ENCODE measurements at regions not wholly inside any gene's neighbourhood (a gene's known extent, or its start where the extent isn't known, plus 50 kb on each side); places are given as distances from the start of the nearest gene placed in this dataset.

DNA sequence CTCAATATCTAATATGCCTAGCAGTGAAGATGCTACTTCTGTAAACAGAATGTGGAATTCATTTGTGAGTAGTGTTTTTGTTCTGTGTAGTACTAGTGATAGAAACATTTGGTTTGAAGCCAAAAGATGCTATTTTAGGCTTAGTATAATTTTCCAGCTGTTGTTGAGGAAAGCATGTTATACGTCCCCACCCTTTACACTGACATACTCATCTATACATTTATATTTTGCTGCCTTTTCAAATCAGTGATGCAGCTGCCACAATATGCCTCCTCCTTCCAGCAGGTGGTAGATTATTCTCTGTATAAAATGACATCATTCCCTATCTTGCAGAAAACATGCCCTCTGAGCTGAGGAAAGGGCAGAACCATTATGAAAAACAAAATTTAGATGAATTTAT is 1217.6 kb upstream of the GJE1 start:
- no peak overlapping the region for H3K4me3 ChIP-seq (ENCODE audit: insufficient read length, low read depth)
- H3K27me3 ChIP-seq (ENCODE audit: insufficient read depth, insufficient read length), result no peaks in the 10 kb centered on the region
- DNase-seq (ENCODE audit: low read depth, low spot score), result no peak
- no peaks in the 10 kb centered on the region for H3K4me1 ChIP-seq (ENCODE audit: insufficient read depth, insufficient read length)
- no peak overlapping the region for H3K9ac ChIP-seq (ENCODE audit: insufficient read length, low read depth)
- no peaks in the 10 kb centered on the region for H3K9me3 ChIP-seq (ENCODE audit: insufficient read depth, low read length)
- no peaks in the 10 kb centered on the region for H3K36me3 ChIP-seq (ENCODE audit: insufficient read depth, insufficient read length, low read length)
- TF ChIP-seq ZNF274 (IDR thresholded peaks at IDR 0.05; ENCODE audit: low read depth, low read length) (no peak), SUZ12 (IDR thresholded peaks at IDR 0.05; ENCODE audit: extremely low read depth, insufficient read depth, insufficient read length) (no peak), YY1 (IDR thresholded peaks at IDR 0.05; ENCODE audit: insufficient read depth, insufficient read length) (no peak)

DNA sequence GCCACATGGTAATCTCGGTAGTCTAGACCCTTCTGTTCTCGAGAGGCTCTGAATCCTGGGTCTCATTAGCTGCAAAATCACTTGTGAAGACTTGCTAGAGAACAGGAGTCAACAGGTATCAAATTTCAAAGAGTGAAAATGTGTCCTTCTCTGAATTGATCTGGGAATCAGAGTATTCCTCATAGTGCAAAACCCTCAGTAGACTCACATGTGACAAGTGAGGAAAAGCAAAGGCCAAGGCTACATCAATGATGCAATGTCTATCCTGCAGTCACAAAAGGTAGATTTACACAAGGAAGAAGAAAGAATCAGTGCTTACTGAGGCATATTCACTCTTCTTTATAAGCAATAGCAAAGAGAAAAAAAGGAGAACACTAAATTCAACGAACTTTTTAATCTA is 1220.0 kb upstream of the GJE1 start:
- TF ChIP-seq YY1 (IDR thresholded peaks at IDR 0.05; ENCODE audit: insufficient read depth, insufficient read length), result no peak
- Histone ChIP-seq H3K9ac (ENCODE audit: insufficient read length, low read depth) (no peak overlapping the region), H3K27me3 (ENCODE audit: insufficient read depth, insufficient read length) (no peaks in the 10 kb centered on the region), H3K4me3 (ENCODE audit: insufficient read length, low read depth) (no peak overlapping the region), H3K9me3 (ENCODE audit: insufficient read depth, low read length) (no peaks in the 10 kb centered on the region), H3K36me3 (ENCODE audit: insufficient read depth, insufficient read length, low read length) (no peaks in the 10 kb centered on the region), H3K4me1 (ENCODE audit: insufficient read depth, insufficient read length) (no peaks in the 10 kb centered on the region)
- no peak for DNase-seq (ENCODE audit: low read depth, low spot score)

DNA sequence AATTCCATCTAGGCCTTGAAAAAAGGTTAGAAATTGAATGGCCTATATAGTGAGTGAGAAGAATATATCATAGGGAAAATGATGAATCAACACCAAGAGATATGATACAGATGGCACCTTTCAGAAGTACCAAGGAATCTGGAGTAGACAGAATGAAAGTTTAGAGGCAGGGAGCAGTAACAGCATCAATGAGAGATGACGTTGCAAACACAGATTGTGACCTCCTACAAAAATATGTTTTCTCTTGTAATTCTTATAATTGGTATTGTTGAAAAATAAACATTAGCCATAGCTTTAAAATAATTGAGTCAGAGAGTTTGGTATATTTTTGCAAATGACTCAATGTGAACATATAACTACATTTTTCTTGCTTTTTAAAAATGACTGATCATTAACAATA is 1223.1 kb upstream of the GJE1 start:
- Histone ChIP-seq H3K9me3 (ENCODE audit: insufficient read depth, low read length) (0 out of 2 replicates have a peak, but pooled peaks cover 5% of the 10 kb centered on the region), H3K9ac (ENCODE audit: insufficient read length, low read depth) (no peak overlapping the region), H3K4me3 (ENCODE audit: insufficient read length, low read depth) (no peak overlapping the region), H3K36me3 (ENCODE audit: insufficient read depth, insufficient read length, low read length) (no peaks in the 10 kb centered on the region), H3K27me3 (ENCODE audit: insufficient read depth, insufficient read length) (no peaks in the 10 kb centered on the region), H3K4me1 (ENCODE audit: insufficient read depth, insufficient read length) (no peaks in the 10 kb centered on the region)
- TF ChIP-seq SUZ12 (IDR thresholded peaks at IDR 0.05; ENCODE audit: extremely low read depth, insufficient read depth, insufficient read length), result no peak
- no peak for TF ChIP-seq ZNF274 (IDR thresholded peaks at IDR 0.05; ENCODE audit: low read depth, low read length)
- no peak for TF ChIP-seq YY1 (IDR thresholded peaks at IDR 0.05; ENCODE audit: insufficient read depth, insufficient read length)
- DNase-seq (ENCODE audit: low read depth, low spot score), result no peak

DNA sequence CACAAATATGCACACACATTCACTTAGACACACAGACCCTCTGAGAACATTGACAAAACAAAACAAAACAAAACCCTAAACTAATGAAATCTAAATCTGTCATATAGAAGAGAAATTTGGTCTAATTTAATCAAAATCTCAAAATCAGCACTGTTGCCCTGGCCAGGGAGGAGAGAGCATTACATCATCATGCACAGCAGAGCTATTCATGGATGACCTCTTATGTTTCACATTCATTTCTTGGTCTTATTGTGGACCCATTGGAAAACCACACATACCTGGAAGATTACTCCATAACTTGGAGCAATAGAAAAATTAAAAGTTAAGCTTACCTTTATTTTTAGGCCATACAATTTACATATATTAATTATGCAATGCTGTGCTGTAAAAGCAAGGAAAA is 1223.6 kb upstream of the GJE1 start:
- DNase-seq (ENCODE audit: low read depth, low spot score), result no peak
- no peak for TF ChIP-seq ZNF274 (IDR thresholded peaks at IDR 0.05; ENCODE audit: low read depth, low read length)
- no peak for TF ChIP-seq YY1 (IDR thresholded peaks at IDR 0.05; ENCODE audit: insufficient read depth, insufficient read length)
- no peak for TF ChIP-seq SUZ12 (IDR thresholded peaks at IDR 0.05; ENCODE audit: extremely low read depth, insufficient read depth, insufficient read length)
- H3K9ac ChIP-seq (ENCODE audit: insufficient read length, low read depth), result no peak overlapping the region
- H3K27me3 ChIP-seq (ENCODE audit: insufficient read depth, insufficient read length), result no peaks in the 10 kb centered on the region
- H3K36me3 ChIP-seq (ENCODE audit: insufficient read depth, insufficient read length, low read length), result no peaks in the 10 kb centered on the region
- 0 out of 2 replicates have a peak, but pooled peaks cover 5% of the 10 kb centered on the region for H3K9me3 ChIP-seq (ENCODE audit: insufficient read depth, low read length)
- H3K4me1 ChIP-seq (ENCODE audit: insufficient read depth, insufficient read length), result no peaks in the 10 kb centered on the region
- H3K4me3 ChIP-seq (ENCODE audit: insufficient read length, low read depth), result no peak overlapping the region

DNA sequence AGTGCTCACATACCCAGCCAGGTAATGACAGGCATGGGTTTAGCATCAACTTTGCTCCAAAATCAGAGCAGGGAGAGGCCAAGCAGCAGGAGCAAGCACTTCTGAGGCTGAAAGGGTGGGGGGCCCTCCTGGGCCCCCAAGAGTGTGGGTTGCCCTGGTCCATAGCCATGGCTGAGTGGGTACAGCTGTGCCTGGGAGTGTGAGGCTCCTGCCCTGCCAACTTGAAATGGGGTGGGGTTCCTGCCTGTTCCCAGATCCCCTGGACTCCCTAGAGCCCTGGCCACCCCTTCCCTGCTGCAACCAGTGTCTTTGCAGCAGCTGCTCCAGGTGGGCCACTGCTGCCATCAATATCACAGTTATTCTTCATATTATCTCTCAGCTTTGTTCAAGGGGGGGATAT is 1224.2 kb upstream of the GJE1 start:
- DNase-seq (ENCODE audit: low read depth, low spot score), result no peak
- Histone ChIP-seq H3K9me3 (ENCODE audit: insufficient read depth, low read length) (0 out of 2 replicates have a peak, but pooled peaks cover 5% of the 10 kb centered on the region), H3K9ac (ENCODE audit: insufficient read length, low read depth) (no peak overlapping the region), H3K27me3 (ENCODE audit: insufficient read depth, insufficient read length) (no peaks in the 10 kb centered on the region), H3K4me1 (ENCODE audit: insufficient read depth, insufficient read length) (no peaks in the 10 kb centered on the region), H3K36me3 (ENCODE audit: insufficient read depth, insufficient read length, low read length) (no peaks in the 10 kb centered on the region), H3K4me3 (ENCODE audit: insufficient read length, low read depth) (no peak overlapping the region)
- TF ChIP-seq YY1 (IDR thresholded peaks at IDR 0.05; ENCODE audit: insufficient read depth, insufficient read length) (no peak), SUZ12 (IDR thresholded peaks at IDR 0.05; ENCODE audit: extremely low read depth, insufficient read depth, insufficient read length) (no peak), ZNF274 (IDR thresholded peaks at IDR 0.05; ENCODE audit: low read depth, low read length) (no peak)

DNA sequence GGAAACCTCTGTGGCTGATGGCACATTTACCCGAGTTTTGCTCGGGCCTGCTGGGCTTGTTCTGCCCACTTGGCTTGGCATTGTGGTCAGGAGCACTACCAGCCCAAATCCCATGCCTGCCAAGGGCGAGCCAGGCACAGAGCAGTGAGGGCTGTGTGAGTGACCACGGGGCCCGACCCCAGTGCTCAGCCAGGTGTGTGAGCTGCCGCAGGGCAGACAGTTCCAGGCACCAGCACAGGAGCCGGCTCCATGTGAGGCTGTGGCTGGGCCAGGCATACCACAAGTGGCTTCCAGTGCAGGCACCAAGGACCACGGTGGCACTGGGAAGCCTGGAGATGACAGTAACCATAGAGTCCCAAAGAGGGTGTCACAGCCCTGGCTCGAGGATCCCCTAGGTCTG is 1225.5 kb upstream of the GJE1 start:
- no peaks in the 10 kb centered on the region for H3K27me3 ChIP-seq (ENCODE audit: insufficient read depth, insufficient read length)
- TF ChIP-seq YY1 (IDR thresholded peaks at IDR 0.05; ENCODE audit: insufficient read depth, insufficient read length), result no peak
- TF ChIP-seq ZNF274 (IDR thresholded peaks at IDR 0.05; ENCODE audit: low read depth, low read length), result no peak
- TF ChIP-seq SUZ12 (IDR thresholded peaks at IDR 0.05; ENCODE audit: extremely low read depth, insufficient read depth, insufficient read length), result no peak
- DNase-seq (ENCODE audit: low read depth, low spot score), result no peak
- no peak overlapping the region for H3K9ac ChIP-seq (ENCODE audit: insufficient read length, low read depth)
- H3K4me3 ChIP-seq (ENCODE audit: insufficient read length, low read depth), result no peak overlapping the region
- 0 out of 2 replicates have a peak, but pooled peaks cover 5% of the 10 kb centered on the region for H3K9me3 ChIP-seq (ENCODE audit: insufficient read depth, low read length)
- no peaks in the 10 kb centered on the region for H3K4me1 ChIP-seq (ENCODE audit: insufficient read depth, insufficient read length)
- H3K36me3 ChIP-seq (ENCODE audit: insufficient read depth, insufficient read length, low read length), result no peaks in the 10 kb centered on the region

DNA sequence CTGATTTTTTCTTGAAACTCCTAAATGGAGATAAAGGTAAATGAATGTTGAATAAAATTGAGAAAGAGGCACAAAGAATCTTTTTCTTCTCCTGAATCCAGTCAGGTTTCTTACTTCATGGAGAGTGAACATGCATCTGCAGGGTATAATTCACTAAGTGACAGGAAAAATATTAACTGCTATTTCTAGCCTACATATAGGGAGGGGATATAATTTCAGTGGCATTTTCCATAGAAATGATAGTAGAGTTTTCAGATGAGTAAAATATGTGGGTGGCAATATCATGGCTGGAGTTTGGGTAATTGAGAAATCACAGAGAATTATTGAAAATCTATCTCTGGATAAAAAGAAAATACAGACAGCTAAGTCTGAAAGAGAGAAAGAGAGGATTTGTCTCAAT is 1227.0 kb upstream of the GJE1 start:
- no peaks in the 10 kb centered on the region for H3K27me3 ChIP-seq (ENCODE audit: insufficient read depth, insufficient read length)
- H3K4me3 ChIP-seq (ENCODE audit: insufficient read length, low read depth), result no peak overlapping the region
- peaks cover 14% of the 10 kb centered on the region; the same call in 1 of the 2 replicates for H3K9me3 ChIP-seq (ENCODE audit: insufficient read depth, low read length)
- H3K9ac ChIP-seq (ENCODE audit: insufficient read length, low read depth), result no peak overlapping the region
- DNase-seq (ENCODE audit: low read depth, low spot score), result no peak
- H3K4me1 ChIP-seq (ENCODE audit: insufficient read depth, insufficient read length), result no peaks in the 10 kb centered on the region
- TF ChIP-seq ZNF274 (IDR thresholded peaks at IDR 0.05; ENCODE audit: low read depth, low read length), result no peak
- no peak for TF ChIP-seq SUZ12 (IDR thresholded peaks at IDR 0.05; ENCODE audit: extremely low read depth, insufficient read depth, insufficient read length)
- TF ChIP-seq YY1 (IDR thresholded peaks at IDR 0.05; ENCODE audit: insufficient read depth, insufficient read length), result no peak
- H3K36me3 ChIP-seq (ENCODE audit: insufficient read depth, insufficient read length, low read length), result no peaks in the 10 kb centered on the region

DNA sequence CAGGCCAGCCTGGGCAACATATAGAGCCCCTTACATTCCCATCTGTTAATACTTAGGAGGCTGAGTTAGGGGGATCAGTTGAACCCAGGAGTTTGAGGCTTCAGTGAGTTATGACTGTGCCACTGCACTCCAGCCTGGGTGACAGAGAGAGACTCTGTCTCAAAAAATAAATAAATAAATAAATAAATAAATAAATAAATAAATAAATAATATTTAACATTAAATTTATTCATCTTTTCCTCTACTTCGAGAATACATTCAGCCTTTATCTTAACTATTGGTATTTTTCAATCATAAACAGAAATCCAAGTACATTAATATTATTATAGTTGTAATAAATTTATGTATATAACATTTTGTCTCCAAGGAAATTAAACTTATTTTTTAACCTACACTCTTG is 1227.7 kb upstream of the GJE1 start:
- DNase-seq (ENCODE audit: low read depth, low spot score), result no peak
- Histone ChIP-seq H3K36me3 (ENCODE audit: insufficient read depth, insufficient read length, low read length) (no peaks in the 10 kb centered on the region), H3K4me3 (ENCODE audit: insufficient read length, low read depth) (no peak overlapping the region), H3K9me3 (ENCODE audit: insufficient read depth, low read length) (peaks cover 14% of the 10 kb centered on the region; the same call in 1 of the 2 replicates), H3K9ac (ENCODE audit: insufficient read length, low read depth) (no peak overlapping the region), H3K27me3 (ENCODE audit: insufficient read depth, insufficient read length) (no peaks in the 10 kb centered on the region), H3K4me1 (ENCODE audit: insufficient read depth, insufficient read length) (no peaks in the 10 kb centered on the region)
- TF ChIP-seq SUZ12 (IDR thresholded peaks at IDR 0.05; ENCODE audit: extremely low read depth, insufficient read depth, insufficient read length) (no peak), ZNF274 (IDR thresholded peaks at IDR 0.05; ENCODE audit: low read depth, low read length) (no peak), YY1 (IDR thresholded peaks at IDR 0.05; ENCODE audit: insufficient read depth, insufficient read length) (no peak)
